Stimulated activated CD8-positive, alpha-beta memory T cell treated with anti-CD3 and anti-CD28 coated beads, Interleukin-15, amount 100 ng/mL, for 48 hours (primary cell): ENCODE measurements at regions not wholly inside any gene's neighbourhood (a gene's known extent, or its start where the extent isn't known, plus 50 kb on each side); places are given as distances from the start of the nearest gene placed in this dataset.
"Not testable (repeated sequence)": the region's sequence is repeated elsewhere in the genome, so short reads cannot be mapped to it uniquely, and the experiment has no call there.

ENCODE experiments used
- DNase-seq, 2 donors: peaks; one replicate each; pipeline ENCODE4 v3.0.0-alpha.2; 2020; ENCODE audit warnings: low read depth in 2 of 2

DNA sequence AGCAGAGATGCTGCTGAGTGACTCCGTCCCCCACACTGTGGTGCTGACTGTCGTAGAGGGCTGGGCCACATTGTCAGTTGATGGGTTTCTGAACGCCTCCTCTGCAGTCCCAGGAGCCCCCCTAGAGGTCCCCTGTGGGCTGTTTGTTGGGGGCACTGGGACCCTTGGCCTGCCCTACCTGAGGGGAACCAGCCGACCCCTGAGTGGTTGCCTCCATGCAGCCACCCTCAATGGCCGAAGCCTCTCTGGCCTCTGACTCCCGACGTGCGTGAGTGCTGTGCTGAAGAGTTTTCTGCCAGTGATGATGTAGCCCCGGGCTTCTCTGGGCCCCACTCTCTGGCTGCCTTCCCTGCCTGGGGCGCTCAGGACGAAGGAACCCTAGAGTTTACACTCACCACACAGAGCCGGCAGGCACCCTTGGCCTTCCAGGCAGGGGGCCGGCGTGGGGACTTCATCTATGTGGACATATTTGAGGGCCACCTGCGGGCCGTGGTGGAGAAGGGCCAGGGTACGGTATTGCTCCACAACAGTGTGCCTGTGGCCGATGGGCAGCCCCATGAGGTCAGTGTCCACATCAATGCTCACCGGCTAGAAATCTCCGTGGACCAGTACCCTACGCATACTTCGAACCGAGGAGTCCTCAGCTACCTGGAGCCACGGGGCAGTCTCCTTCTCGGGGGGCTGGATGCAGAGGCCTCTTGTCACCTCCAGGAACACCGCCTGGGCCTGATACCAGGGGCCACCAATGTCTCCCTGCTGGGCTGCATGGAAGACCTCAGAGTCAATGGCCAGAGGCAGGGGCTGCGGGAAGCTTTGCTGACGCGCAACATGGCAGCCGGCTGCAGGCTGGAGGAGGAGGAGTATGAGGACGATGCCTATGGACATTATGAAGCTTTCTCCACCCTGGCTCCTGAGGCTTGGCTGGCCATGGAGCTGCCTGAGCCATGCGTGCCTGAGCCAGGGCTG lies 181.1 kb downstream of the TBC1D2B start:
- DNase-seq: not testable (repeated sequence)

DNA sequence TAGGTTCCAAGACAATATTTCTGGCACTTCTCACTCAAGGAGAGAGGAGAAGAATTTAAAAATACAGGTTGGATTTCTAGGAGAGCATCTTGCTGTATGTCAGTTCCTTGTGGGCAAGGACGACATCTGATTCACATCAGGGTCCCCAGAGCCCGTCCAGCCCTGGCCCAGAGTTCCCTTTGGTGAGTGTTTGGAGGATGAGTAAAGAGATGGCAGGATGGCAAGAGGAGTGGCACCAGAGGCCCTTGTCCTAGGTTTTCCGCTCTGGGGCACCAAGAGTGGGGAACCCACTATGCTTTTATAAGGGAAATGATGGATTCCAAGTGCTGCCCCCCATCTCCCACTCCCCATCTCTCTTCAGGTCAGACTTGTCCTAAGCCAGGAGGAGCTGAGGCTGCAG lies 181.8 kb downstream of the TBC1D2B start:
- DNase-seq: no peak

DNA sequence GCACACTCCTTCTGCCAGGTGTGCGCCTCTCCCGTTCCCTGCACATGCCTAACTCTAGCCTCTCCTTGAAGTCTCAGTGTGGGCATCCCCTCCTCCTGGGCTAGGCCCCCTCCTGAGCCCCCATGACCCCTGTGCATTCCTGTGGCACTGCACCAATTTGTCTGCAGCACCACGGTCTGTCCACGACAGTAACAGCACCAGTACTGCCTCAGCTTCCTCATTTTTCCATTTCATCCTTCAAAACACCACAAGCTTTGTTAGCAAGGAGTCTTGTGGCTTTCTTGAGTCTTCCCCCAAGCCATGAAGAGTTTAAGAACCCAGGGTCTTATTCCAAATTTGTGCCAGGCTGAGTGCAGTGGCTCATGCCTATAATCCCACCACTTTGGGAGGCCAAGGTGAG lies 182.4 kb downstream of the TBC1D2B start:
- not testable (repeated sequence) for DNase-seq

DNA sequence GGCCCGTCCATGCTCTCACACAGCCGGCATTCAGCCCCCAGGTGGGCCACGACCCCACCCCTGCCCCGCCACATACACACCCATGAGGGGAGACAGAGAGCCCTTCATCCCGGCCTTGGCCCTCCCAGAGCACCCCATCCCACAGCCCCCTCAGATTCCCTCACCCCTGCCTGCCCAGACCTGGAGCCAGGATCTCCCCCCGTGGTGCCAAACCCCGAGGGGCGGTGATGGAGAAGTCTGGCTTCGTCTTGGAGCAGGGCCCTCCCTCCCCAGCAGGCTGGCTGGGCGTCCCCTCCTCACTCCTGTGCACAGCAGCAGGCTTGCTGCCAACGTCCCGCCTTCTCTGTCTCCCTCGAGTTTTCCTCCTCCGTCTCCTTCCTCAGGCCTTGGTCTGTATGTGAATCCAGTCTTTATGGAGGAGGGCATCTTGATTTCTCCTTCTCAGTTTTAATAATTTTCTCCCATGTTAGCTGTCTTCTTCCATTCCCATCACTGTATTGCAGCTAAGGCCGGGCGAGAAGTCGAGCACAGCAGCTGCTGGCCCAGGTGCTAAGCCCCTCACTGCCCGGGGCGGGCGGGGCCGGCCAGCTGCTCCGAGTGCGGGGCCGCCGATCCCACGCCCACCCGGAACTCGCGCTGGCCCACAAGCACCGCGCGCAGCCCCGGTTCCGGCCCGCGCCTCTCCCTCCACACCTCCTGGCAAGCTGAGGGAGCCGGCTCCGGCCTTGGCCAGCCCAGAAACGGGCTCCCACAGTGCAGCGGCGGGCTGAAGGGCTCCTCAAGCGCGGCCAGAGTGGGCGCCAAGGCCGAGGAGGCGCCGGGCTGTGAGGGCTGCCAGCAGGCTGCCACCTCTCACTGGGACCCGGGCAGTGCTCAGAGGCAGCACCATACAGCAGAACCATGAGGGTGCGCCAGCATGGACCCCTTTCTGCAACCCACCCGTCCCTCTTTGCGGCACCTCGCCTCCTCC lies 183.6 kb downstream of the TBC1D2B start:
- DNase-seq: not testable (repeated sequence)

DNA sequence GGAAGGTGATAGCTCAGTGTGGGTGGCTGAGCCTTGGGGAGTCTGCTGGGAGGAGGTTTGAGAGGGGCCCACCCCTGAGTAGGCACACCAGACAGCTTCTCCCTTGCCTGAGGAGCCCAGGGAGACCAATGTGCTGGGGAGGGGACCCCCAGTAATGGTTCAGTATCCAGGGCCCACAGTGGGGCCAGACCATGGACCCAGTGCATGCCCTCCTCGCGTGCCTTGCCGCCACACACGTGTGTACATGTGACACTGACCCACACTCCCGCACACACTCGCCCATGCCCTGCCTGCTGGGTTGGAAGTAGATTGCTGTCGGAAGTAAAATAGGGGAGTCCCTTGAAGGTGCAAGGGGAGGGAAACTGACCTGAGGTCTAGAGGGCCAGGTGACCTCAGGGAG lies 184.3 kb downstream of the TBC1D2B start:
- not testable (repeated sequence) for DNase-seq

DNA sequence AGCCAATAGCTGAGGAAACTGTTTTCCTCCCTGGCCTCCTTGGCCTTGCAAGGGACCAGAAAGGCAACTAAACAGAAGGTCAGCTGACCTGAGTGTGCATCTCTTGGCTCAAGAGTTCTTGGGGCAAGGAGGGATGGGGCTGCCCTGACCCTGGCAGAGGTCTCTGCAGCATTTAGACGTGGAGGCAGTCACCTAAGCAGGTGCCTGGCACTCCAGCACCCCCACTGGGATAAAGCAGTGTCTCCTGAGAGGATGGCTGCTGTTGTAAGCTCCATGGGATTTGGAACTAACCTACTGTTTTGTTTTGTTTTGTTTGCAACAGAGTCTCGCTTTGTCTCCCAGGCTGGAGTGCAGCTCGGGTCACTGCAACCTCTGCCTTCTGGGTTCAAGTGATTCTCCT lies 185.2 kb downstream of the TBC1D2B start:
- no peak for DNase-seq

DNA sequence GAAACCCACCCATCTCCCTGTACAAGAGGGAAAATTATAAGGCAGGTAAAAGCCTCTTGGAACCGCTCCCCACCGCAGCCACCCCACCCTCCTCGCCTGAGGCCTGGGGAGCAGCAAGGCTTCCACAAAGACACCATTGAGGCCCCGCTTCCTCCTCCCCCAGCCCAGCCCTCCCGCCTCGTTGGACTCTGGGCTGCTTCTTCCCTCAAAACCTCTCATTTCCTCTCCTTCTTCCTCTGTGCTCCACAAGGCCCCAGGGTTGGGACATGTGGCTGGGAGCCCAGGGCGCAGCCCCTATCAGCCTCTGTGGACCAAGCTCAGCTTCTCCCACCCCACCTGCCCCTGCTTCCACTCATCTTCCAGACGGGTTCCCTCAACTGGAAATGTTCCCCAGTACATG lies 185.6 kb downstream of the TBC1D2B start:
- DNase-seq: not testable (repeated sequence)

DNA sequence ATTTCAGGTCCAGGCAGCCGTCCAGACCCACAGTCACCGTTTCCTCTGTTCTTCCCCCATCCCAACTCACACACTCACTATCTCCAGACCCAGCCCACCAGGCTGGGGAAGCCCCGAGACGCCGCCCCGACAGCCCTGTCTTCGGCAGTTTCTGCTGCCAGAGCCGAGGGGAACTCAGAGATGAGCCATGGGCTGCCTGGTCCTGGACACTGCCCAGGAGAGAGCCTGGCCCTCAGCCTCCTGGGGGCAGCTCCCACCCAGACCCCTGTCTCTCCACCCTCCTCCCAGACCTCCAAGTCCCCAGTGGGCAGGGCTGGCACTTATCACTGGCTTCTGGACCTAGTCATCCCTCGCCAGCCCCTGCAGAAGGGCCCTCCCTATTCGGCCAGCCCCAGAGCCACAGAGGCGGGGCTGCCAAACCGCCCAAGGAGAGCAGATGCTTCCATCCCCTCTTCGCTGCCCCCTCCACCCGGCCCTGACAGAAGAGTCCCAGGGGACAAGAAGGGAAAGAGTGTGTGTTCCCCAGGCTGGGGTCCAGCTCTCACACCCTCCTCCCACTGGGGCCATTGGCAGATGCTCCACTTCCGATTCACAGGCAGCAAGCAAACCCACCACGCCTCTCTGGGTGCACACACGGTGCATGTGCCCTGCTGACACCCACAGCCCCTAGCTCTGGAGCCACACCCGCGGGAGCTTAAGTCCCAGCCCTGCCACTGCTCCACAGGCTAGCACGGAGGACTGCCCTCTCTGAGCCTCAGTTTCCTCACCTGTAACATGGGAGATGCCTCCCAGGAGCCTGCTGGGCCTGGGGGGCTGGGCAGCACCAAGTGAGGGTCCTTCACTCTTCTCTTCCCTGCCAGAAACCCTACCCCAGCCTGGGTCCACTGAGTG lies 186.4 kb downstream of the TBC1D2B start:
- DNase-seq: not testable (repeated sequence)

DNA sequence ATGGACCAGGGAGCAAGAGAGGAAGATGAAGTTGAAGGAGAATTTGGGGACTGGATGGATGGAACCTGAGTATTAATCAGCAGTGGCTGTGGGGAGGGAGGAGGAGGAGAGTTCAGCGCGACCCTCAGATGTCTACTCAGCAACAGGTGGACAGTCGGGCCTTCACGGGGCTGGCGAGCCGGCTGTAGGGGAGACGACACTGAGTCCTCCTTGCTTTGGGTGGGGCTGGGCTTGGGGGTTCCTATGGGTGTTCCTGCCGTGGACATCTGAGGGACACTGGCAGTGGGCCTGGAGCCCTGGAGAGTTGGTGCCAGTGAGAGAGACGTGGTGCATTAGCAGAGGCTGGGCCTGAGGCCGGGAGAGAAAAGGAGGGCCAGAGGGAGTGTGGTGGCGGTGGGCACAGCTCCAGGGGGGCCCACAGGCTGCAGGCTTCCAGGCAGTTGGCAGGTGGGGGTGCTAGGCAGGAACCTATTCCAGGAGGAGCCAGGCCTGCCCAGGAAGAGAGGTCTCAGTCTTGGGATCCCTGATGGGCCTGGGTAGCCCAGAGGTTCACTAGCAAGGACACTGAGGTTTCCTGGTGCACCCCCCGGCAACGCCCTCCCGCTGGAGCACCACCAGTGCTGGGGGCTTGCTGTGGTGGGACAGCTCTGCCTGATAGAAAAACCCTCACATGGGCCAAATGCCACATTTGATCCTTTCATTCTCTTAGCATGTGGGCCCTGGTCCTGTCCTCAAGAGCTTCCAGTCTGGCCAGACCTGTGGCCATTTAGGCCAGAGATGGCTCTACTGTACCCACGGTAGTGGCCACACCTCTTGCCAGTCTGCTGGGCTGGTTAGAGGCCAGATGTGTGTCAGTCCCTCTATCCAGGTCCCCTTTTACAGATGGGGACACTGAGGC lies 187.4 kb downstream of the TBC1D2B start:
- not testable (repeated sequence) for DNase-seq

DNA sequence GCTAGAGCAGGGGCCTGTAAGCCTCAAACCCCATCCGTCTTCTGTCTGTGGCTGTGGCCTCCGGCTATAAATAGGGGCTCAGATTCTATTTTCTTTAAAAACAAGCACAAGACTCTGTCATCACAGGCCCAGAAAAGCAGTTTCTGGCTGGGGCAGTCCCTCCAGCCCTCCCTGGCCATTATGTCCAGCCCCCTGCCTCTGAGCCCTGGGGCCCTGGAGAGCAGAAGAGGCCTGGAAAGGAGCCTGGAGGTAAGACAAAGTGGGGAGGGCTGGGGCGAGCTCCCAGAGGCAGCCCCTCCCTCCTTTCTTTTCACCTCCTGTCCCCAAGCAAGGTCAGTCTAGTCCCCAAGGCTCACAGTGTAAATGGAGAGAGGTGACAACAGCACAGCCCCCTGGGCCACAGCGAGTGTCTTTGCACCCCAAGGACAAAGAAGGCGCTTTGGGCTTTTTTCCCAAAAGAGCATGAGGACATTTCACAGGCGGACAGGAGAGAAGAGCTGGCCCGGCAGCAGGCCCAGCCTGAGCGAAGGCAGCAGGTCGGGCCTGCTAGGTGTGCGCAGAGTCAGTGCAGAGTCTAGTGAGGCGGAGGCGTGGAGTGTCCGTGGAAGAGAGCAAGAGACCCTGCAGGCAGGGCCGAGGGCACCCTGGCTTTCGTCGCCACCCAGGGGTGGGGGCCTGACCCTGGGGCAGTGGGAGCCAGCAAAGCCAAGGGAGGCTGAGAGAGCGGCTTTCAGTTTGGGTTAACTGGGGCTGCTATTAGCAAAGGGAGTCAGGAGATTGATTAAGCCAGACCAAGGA lies 188.3 kb downstream of the TBC1D2B start:
- DNase-seq: no peak

DNA sequence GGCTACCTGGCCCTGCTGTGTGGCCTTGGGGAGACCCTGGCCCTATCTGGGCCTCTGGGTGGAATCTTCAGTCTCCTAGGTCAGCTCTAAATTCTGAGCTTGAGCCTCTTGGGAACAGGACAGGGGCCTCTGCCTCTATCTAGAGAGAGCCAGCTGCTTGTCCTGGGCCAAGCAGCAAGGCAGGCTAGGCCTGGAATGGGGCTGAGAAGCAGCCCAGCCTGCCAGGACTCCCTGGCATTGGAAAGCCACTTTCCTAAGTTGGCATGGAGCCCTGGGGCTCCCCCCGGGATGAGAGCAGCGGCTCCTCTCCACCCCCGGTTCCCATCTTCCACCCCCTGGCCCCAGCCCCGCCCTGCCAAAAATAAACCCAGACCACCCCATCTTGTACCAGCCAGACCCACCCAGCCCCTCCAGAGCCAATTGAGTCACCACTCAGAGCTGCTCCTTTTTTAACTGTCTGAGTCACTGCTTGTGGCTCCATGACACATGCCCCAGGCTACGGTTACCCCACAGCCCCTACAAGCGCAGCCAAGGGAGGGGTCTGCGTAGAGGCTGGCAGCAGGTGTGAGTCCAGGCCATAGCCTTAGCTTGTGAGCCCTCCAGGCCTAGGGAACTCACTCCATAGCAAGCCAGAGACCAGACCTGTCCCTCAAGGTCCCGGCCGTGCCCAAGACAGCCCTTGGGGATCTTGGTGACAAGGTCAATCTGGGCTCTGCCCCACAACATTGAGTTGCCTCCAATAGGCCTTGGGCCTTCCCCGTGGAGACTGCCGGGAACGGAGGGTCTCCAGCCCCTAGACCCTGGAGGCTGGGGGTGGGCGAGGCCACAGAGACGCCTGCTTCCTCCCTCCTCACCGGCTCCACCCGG lies 189.7 kb downstream of the TBC1D2B start:
- DNase-seq: not testable (repeated sequence)

DNA sequence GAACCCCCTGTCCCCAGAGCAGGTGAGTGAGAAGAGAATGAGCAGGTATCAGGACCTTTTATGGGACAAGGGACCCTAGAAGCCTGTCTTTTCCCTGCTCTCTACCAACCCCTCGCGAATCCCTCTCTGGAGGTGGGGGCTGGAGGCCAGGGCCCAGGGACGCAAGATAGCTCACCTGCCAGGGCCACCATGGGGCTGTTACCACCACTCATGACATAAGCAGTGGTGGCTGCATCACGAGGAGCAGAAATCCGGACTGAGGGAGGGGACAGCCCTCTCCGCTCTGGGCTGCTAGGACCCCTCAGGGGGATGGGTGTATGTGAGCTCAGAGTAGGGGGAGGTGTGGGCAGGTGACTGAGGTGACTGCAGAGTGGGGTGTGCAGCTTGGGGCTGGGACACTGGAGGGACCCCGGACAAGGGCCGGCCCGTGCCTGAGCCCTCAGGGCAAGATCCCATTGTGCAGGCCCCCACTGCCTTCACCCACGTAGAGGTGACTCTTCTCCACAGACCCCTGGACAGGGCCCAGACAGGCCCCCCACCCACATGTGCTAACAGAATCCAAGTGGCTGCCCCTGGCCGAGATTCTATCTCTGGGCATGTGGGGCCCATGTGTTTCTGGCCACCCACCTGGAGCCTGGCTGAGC lies 190.6 kb downstream of the TBC1D2B start:
- no peak for DNase-seq

DNA sequence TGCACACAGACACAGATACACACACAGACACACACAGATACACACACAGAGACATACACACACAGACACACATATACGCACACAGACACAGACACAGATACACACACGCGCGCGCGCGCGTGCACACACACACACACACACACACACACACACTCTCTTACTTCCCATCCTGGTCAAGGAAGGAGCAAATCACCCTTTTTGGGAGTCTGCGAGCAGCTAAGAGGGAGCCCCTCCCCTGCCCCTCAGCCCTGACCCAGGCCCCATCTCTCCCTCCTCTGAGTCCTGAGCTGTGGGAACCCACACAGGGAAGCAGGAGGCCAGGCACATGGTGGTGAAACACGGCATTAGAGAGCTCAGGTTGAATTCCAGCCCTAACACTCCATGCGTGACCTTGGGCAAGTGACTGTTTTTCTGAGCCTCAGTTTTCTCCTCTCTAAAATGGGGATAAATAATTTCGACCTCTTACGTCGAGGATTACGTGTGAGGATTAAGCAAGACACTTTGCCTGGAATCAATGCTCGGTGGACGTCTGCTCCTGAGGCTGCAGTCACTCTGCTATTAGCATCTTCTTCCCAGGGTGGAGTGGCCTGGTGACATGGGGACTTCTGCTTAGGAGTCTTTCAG lies 191.5 kb downstream of the TBC1D2B start:
- DNase-seq: not testable (repeated sequence)

DNA sequence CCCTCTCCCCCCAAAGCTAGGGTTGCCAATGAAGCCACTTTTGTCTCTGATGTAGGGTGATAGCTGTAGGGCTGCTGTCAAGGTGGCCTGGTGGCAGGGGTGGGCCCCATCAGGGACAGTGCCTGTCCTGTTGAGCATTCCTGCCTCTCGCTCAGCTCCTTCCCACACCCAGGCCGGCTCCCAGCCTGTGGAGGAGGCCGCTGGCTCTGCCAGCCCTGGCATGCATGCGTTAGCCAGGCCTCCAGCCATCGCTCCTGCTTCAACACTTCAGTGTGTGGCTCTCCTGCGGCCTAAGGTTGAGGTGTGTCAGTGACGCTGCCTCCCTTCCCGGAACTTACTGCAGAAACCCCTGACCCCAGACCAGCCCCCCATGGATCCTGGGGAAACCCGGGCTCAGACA lies 194.5 kb downstream of the TBC1D2B start:
- not testable (repeated sequence) for DNase-seq

DNA sequence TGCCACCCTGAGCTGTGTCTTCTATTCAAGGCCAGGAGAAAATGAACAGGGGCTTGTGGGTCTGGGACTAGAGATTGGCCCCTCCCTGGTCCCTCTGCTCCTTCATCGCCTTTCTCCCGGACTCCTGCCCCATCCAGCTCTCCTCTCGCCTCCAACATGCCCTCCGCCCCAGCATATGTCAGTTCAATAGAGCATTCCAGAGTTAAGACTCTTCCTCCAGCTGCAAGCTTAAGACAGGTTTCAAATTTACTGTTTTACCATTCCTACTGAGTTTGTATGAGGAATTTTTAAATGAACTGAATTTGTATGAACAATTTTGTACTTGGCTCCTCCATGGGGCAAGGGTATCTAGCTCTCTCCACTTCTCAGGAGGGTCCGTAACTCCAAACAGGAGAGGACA lies 195.6 kb downstream of the TBC1D2B start:
- no peak for DNase-seq

DNA sequence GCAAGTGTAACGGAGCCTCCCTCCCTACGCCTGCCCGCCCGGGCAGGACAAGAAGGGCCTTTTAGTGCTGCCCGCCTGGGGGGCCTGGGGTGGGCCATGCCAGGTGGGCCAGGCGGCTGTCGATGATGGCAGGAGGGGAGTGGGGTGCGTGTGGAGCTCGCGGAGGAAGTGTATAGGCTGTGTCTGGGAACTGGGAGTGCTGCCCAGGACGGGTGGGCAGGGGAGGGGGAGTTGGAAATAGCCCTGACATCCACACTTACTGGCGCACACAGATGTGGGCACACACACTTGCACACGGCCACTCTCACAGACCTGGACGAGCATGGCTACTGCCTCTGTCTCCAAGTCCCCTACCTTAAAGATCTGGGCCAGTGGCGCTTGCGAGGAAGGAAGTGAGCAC lies 196.0 kb downstream of the TBC1D2B start:
- DNase-seq: not testable (repeated sequence)

DNA sequence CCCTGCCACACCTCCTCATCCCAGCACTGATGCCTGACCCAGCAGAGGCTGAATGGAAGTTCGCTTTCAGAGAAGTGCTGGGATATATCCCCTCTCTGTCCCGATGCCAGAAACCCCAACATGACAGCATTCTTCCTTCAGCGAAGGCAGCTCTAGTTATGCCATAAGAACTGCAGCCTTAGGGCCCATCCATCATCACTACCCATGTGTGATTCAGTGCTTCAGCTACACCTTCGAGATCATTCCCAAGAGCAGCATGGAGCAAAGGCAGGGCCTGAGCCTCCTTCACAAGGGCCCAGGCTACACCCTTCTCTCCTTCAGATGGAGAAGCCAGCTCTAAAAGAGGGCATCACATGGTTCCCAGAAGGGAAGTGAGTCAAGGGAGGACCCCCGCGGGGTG lies 198.0 kb downstream of the TBC1D2B start:
- not testable (repeated sequence) for DNase-seq
